HEK293 (cell line): ENCODE measurements at regions not wholly inside any gene's neighbourhood (a gene's known extent, or its start where the extent isn't known, plus 50 kb on each side); places are given as distances from the start of the nearest gene placed in this dataset.

Source experiments
- CTCF ChIA-PET: fragments of 350-600 bp; formaldehyde crosslinking; extraction: SDS; loops from one replicate; lab custom pipeline; 2021; ENCODE audit warnings: antibody characterized with exemption; lab: Yijun Ruan, JAX
- POLR2A ChIA-PET: fragments of 300-600 bp; formaldehyde crosslinking; extraction: SDS; loops from one replicate; lab custom pipeline; 2020; ENCODE audit warnings: antibody characterized with exemption, inconsistent platforms; lab: Yijun Ruan, JAX
- H3K27ac ChIP-seq: fragments of 200-500 bp; sonication (Bioruptor generic); 2 replicates; pipeline ENCODE4 v1.5.1; 2014; ENCODE audit warnings: low read depth, low read length, control low read depth, inconsistent platforms; ENCODE audit errors: extremely low read depth
- H3K36me3 ChIP-seq, 2 experiments: fragments of 200-500 bp in 1 of 2; sonication (Bioruptor generic) in 1 of 2; 1 replicate in 1 of 2; 2 replicates in 1 of 2; pipeline ENCODE4 v1.5.1; 2014 to 2017; ENCODE audit warnings: inconsistent platforms in 2 of 2, low read length in 2 of 2; ENCODE audit not compliant: control insufficient read depth in 2 of 2, insufficient read depth in 1 of 2
- H3K4me1 ChIP-seq: fragments of 200-500 bp; sonication (Bioruptor generic); 2 replicates; pipeline ENCODE4 v1.5.1; 2014; ENCODE audit warnings: mild to moderate bottlenecking, low read length, inconsistent platforms; ENCODE audit not compliant: control insufficient read depth, insufficient read depth
- H3K4me3 ChIP-seq: 2 replicates; pipeline ENCODE4 v1.5.1; 2011; ENCODE audit warnings: low read depth, mild to moderate bottlenecking, control low read depth, low read length, moderate library complexity
- H3K9me3 ChIP-seq: fragments of 200-500 bp; sonication (Bioruptor generic); 2 replicates; pipeline ENCODE4 v1.5.1; 2014; ENCODE audit warnings: low read depth, low read length, inconsistent platforms; ENCODE audit not compliant: control insufficient read depth, insufficient read depth
- ELK4 ChIP-seq: IDR thresholded peaks from 2 replicates; pipeline ENCODE4 v1.6.1; 2011; ENCODE audit warnings: mild to moderate bottlenecking, low read depth, low read length, borderline replicate concordance
- GLI2 ChIP-seq: fragments of 450-650 bp; formaldehyde crosslinking; IDR thresholded peaks from 2 replicates; pipeline ENCODE4; 2017; ENCODE audit warnings: missing biosample characterization, missing genetic modification characterization, low read depth, borderline replicate concordance
- KLF1 ChIP-seq: fragments of 450-650 bp; formaldehyde crosslinking; IDR thresholded peaks from 2 replicates; pipeline ENCODE4 v1.5.1; 2016; ENCODE audit warnings: missing biosample characterization, missing genetic modification characterization
- KLF10 ChIP-seq: fragments of 450-650 bp; IDR thresholded peaks from 2 replicates; pipeline ENCODE4 v1.5.1; 2018; ENCODE audit warnings: missing biosample characterization, mild to moderate bottlenecking, missing genetic modification characterization
- PRDM10 ChIP-seq: fragments of 450-650 bp; formaldehyde crosslinking; IDR thresholded peaks from 2 replicates; pipeline ENCODE4 v1.5.1; 2016; ENCODE audit warnings: missing biosample characterization, missing genetic modification characterization
- REPIN1 ChIP-seq: fragments of 450-650 bp; formaldehyde crosslinking; IDR thresholded peaks from 2 replicates; pipeline ENCODE4 v1.5.1; 2017; ENCODE audit warnings: missing biosample characterization, missing genetic modification characterization, low read depth
- ZBTB20 ChIP-seq: fragments of 450-650 bp; formaldehyde crosslinking; IDR thresholded peaks from 2 replicates; pipeline ENCODE4 v1.5.1; 2016; ENCODE audit warnings: missing biosample characterization, missing genetic modification characterization
- ZBTB48 ChIP-seq: fragments of 450-650 bp; formaldehyde crosslinking; IDR thresholded peaks from 2 replicates; pipeline ENCODE4 v1.5.1; 2016; ENCODE audit warnings: missing biosample characterization, missing genetic modification characterization
- ZBTB7A ChIP-seq: fragments of 450-650 bp; formaldehyde crosslinking; IDR thresholded peaks from 2 replicates; pipeline ENCODE4 v1.5.1; 2016; ENCODE audit warnings: low read depth, missing biosample characterization, missing genetic modification characterization
- ZNF133 ChIP-seq: fragments of 450-650 bp; formaldehyde crosslinking; IDR thresholded peaks from 2 replicates; pipeline ENCODE4 v1.5.1; 2016; ENCODE audit warnings: missing biosample characterization, missing genetic modification characterization
- ZNF157 ChIP-seq: fragments of 450-650 bp; formaldehyde crosslinking; IDR thresholded peaks from 2 replicates; pipeline ENCODE4 v1.5.1; 2016; ENCODE audit warnings: missing biosample characterization, missing genetic modification characterization
- ZNF169 ChIP-seq: fragments of 450-650 bp; formaldehyde crosslinking; IDR thresholded peaks from 2 replicates; pipeline ENCODE4 v1.5.1; 2016; ENCODE audit warnings: missing biosample characterization, missing genetic modification characterization
- ZNF18 ChIP-seq: fragments of 450-650 bp; formaldehyde crosslinking; IDR thresholded peaks from 2 replicates; pipeline ENCODE4 v1.5.1; 2016; ENCODE audit warnings: missing biosample characterization, missing genetic modification characterization
- ZNF26 ChIP-seq: fragments of 450-650 bp; formaldehyde crosslinking; IDR thresholded peaks from 2 replicates; pipeline ENCODE4 v1.5.1; 2016; ENCODE audit warnings: missing biosample characterization, missing genetic modification characterization
- ZNF324 ChIP-seq: fragments of 450-650 bp; formaldehyde crosslinking; IDR thresholded peaks from 2 replicates; pipeline ENCODE4 v1.5.1; 2016; ENCODE audit warnings: missing biosample characterization, missing genetic modification characterization
- ZNF530 ChIP-seq: fragments of 450-650 bp; formaldehyde crosslinking; IDR thresholded peaks from 2 replicates; pipeline ENCODE4 v1.5.1; 2016; ENCODE audit warnings: low read depth, missing biosample characterization, missing genetic modification characterization
- ZNF560 ChIP-seq: fragments of 450-650 bp; formaldehyde crosslinking; IDR thresholded peaks from 2 replicates; pipeline ENCODE4 v1.5.1; 2017; ENCODE audit warnings: missing biosample characterization, missing genetic modification characterization, borderline replicate concordance
- ZNF623 ChIP-seq: fragments of 450-650 bp; formaldehyde crosslinking; IDR thresholded peaks from 2 replicates; pipeline ENCODE4 v1.5.1; 2016; ENCODE audit warnings: missing biosample characterization, missing genetic modification characterization
- ZNF658 ChIP-seq: fragments of 450-650 bp; formaldehyde crosslinking; IDR thresholded peaks from 2 replicates; pipeline ENCODE4; 2016; ENCODE audit warnings: missing biosample characterization, missing genetic modification characterization
- ZNF776 ChIP-seq: fragments of 450-650 bp; formaldehyde crosslinking; IDR thresholded peaks from 2 replicates; pipeline ENCODE4 v1.5.0; 2017; ENCODE audit warnings: missing biosample characterization, missing genetic modification characterization, borderline replicate concordance
- ZNF785 ChIP-seq: fragments of 450-650 bp; formaldehyde crosslinking; IDR thresholded peaks from 2 replicates; pipeline ENCODE4 v1.5.1; 2016; ENCODE audit warnings: missing biosample characterization, missing genetic modification characterization
- ZSCAN4 ChIP-seq: fragments of 450-650 bp; formaldehyde crosslinking; IDR thresholded peaks from 2 replicates; pipeline ENCODE4 v1.5.1; 2017; ENCODE audit warnings: missing biosample characterization, missing genetic modification characterization

- no peaks in the 10 kb centered on the region for H3K36me3 ChIP-seq
- H3K4me3 ChIP-seq, result no peak overlapping the region
- CTCF ChIA-PET, result no interaction called here
- POLR2A ChIA-PET, result no interaction called here
- no peaks in the 10 kb centered on the region for H3K9me3 ChIP-seq
- H3K27ac ChIP-seq, result no peak overlapping the region
- no peaks in the 10 kb centered on the region for H3K4me1 ChIP-seq
- TF ChIP-seq ZNF560 (no peak), ZNF623 (tag by site-specific recombination) (no peak), ZNF26 (tag by site-specific recombination) (no peak), ZNF157 (tag by site-specific recombination) (no peak), GLI2 (tag by site-specific recombination) (no peak), ZBTB48 (tag by site-specific recombination) (no peak), ZNF658 (tag by site-specific recombination) (no peak), ZNF18 (no peak), ZBTB7A (tag by site-specific recombination) (no peak), ZNF776 (tag by site-specific recombination) (no peak), PRDM10 (tag by site-specific recombination) (no peak)
Measured at GRCh38 chr20:54272901-54273488, 65.1 kb downstream of the PFDN4 start.

GRCh38 chr20:54275359-54276111 lies 67.6 kb downstream of the PFDN4 start:
- Histone ChIP-seq H3K27ac (no peak overlapping the region), H3K36me3 (no peaks in the 10 kb centered on the region), H3K4me1 (no peaks in the 10 kb centered on the region), H3K9me3 (no peaks in the 10 kb centered on the region), H3K4me3 (no peak overlapping the region)
- ChIA-PET POLR2A (no interaction called here), CTCF (interaction anchor here (0.9 to 1.0 kb wide), 2 partner anchors 16 to 172 kb away, joined by 3 to 4 read pairs; no protein-coding TSS in a partner anchor)
- TF ChIP-seq ZNF785, result no peak
- no peak for TF ChIP-seq KLF1 (tag by site-specific recombination)
- TF ChIP-seq ZNF530 (tag by site-specific recombination), result no peak
- no peak for TF ChIP-seq ZNF324 (tag by site-specific recombination)
- TF ChIP-seq ZSCAN4, result no peak
- no peak for TF ChIP-seq ELK4
- no peak for TF ChIP-seq KLF10 (tag by site-specific recombination)
- TF ChIP-seq REPIN1 (tag by site-specific recombination), result no peak
- TF ChIP-seq ZBTB20 (tag by site-specific recombination), result no peak
- no peak for TF ChIP-seq ZNF133 (tag by site-specific recombination)
- no peak for TF ChIP-seq ZNF169 (tag by site-specific recombination)
